GM19463 (cell line): ENCODE measurements at regions not wholly inside any gene's neighbourhood (a gene's known extent, or its start where the extent isn't known, plus 50 kb on each side); places are given as distances from the start of the nearest gene placed in this dataset.

Source experiments
- ATAC-seq: cut with Tn5 transposase; IDR thresholded peaks from one replicate; pipeline ENCODE4 v1.9.1; 2021; ENCODE audit warnings: mild to moderate bottlenecking, moderate library complexity; ENCODE audit not compliant: unreplicated experiment

DNA sequence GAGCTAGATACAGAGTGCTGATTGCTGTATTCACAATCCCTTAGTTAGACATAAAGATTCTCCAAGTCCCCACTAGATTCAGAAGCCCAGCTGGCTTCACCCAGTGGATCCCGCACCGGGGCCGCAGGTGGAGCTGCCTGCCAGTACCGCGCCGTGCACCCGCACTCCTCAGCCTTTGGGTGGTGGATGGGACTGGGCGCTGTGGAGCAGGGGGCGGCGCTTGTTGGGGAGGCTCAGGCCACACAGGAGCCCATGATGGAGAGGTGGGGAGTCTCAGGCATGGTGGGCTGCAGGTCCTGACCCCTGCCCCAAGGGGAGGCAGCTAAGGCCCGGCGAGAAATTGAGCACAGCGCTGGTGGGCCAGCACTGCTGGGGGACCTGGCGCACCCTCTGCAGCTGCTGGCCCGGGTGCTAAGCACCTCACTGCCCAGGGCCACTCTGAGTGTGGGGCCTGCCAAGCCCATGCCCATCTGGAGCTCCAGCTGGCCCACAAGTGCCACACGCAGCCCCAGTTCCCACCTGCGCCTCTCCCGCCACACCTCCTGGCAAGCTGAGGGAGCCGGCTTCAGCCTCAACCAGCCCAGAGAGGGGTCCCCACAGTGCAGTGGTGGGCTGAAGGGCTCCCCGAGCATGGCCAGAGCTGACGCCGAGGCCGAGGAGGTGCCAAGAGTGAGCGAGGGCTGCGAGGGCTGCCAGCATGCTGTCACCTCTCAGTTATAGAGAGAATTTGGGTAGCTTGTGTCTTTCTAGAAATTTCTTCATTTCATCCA, 417.6 kb downstream of the METTL15 start:
- no peak for ATAC-seq

DNA sequence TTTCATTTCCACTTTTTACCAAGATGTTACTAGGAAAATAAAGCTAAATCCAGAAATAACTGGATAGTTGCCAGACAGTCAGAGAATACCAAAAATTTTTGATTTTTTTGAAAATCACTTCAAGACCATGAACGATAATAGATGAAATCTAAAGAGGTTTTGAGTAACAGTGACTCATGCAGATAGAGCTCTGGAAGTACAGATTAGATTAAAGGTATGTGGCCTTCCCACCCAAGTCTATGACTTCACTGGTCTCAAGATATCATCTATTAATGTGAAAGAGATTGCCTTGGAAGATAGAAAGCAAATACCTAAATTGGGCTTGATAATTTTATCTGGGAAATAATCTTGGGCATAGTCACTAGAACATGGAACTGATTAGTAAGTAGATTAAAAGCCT, 415.9 kb downstream of the METTL15 start:
- no peak for ATAC-seq

DNA sequence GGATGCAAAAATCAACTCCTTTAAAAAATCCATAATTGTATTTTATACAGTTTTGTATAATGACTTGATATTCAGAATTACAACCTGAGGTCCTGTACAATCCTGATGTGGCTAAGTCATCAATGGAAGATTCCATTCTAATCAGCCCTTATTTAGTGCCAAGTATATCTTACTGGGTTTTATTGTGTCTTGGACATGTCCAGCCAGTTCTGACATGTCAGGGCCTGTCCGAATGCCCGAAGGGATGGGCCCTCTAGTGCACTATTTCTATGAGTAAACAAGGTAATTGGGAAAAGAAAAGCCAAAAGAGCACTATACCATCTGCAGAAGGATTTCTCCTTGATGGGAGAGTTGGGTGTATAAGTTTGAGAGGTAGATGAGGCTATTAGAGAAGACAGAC, 412.9 kb downstream of the METTL15 start:
- no peak for ATAC-seq

DNA sequence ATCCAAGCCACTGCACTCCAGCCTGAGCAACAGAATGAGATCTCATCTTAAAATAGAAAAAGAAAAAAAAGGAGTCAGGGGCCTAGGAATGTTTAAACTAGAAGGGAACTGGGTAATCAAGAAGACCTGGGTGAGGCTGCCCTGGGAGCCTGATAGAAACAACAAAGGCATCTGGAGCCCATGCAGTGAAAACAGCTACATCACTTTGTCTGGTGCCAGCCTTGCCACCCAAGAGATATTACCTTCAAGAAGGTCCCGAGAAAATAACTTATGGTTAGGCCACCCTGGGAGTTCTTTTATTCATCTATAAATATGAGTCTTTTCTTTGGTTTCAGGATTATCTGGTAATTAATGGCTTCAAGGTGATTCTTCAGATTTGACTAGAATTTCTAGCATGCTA, 412.1 kb downstream of the METTL15 start:
- no peak for ATAC-seq

DNA sequence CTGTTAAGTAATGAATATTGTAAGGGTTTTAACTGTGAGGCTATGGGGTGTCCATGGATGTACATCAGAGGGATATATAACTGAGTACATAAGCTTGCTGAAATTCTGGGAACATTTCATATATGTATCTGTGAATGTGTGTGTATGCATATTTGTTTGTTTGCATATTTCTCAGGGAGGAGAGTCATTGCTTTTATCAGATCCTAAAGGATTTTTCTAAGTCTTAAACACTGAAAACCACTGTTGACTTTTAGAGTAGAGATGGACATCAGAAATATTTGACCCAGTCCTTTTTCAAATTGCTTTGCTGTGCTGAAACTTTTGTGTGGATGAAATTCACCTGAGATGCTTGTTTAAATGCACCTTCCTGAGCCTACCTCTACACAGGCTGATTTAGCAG, 410.6 kb downstream of the METTL15 start:
- ATAC-seq = no peak

DNA sequence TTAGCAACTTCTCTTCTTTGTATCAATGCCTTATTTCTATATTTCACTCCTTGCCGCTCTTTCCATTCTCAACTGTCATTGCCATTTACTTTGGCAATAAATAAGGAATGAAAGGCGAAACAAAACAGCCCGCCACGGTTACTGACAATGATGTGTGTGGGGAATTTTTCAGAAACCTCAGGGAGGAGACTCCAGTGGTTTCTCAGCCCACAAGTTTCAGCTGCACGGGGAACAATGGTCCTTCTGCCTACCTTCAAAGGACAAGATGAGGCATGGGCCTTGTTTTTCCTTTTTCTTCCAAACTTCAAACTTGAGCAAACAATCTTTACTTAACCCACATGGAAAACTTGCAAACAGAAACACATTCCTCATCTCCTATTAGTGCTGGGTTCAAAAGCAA, 409.4 kb downstream of the METTL15 start:
- no peak for ATAC-seq

DNA sequence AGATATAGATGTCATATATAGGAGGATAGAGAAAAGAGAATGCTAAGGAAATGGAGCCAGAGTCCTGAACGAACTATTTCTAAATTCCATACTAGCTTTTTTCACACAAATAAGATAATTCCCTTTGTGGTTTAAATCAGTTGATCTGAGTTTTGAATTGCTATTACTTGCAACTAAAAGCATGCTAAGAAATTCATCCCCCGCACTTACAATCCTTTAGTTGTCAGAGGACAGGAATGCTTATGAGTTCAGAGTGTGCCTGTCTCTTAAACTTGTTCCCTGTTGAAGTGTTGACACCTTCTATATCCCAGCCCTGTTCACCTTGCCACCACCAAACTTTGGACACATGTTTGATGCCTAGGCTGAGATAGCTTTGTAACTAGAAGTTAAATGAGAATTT, 406.2 kb downstream of the METTL15 start:
- no peak for ATAC-seq

DNA sequence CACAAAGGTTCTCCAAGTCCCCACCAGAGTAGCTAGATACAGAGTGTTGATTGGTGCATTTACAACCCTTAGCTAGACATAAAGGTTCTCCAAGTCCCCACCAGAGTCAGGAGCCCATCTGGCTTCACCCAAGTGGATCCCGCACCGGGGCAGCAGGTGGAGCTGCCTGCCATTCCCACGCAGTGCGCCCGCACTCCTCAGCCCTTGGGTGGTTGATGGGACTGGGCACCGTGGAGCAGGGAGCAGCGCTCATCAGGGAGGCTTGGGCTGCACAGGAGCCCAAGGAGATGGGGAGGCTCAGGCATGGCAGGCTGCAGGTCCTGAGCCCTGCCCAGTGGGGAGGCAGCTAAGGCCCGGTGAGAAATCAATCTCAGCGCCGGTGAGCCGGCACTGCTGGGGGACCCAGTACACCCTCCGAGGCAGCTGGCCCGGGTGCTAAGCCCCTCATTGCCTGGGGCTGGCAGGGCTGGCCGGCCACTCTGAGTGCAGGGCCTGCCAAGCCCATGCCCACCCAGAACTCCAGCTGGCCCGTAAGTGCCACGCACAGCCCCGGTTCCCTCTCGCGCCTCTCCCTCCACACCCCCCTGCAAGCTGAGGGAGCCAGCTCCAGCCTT, 404.1 kb downstream of the METTL15 start:
- ATAC-seq = no peak

DNA sequence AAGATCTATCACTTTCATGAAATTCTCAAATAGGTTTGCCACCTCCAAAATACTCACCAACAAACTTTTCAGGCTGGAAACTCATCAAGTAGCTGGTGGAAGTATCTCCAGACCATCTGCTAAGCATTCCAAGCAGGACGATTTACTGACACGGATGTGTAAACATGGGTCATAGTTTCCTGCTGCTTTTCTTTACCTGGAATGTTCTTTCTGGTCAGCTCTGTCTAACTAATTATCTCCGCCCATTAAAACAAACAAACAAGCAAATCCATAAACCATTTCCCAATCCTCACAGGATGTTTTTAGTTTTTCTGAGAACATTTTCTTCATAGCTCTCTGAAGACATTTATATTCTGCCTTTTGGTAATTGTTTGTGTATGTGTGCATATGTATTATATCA, 397.0 kb downstream of the METTL15 start:
- no peak for ATAC-seq

DNA sequence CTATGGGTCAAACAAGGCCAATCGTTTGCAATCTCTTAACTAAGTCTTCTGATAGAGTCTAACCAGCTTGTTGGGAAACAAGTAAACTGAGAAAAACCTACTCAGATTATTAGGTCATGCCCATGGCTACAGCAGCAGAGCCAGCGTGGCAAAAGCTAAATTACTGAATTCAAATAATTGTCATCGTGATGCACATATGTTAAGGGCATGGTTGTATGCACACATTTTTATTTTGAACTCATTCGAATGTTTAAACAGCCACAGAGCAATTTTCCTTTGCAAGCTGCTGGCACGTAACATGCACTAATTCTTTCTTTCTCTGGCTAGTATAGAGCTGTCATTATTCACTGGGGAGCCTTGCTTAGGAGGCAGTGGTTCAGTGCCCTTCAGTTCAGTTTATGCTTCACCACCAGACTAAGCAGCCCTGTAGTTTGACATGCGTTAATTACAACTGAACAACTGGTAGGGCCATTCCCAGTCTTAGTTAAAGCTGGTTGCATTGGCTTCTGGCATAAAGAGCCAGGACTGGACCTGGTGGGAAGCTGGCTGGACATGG, 396.4 kb downstream of the METTL15 start:
- ATAC-seq = no peak

DNA sequence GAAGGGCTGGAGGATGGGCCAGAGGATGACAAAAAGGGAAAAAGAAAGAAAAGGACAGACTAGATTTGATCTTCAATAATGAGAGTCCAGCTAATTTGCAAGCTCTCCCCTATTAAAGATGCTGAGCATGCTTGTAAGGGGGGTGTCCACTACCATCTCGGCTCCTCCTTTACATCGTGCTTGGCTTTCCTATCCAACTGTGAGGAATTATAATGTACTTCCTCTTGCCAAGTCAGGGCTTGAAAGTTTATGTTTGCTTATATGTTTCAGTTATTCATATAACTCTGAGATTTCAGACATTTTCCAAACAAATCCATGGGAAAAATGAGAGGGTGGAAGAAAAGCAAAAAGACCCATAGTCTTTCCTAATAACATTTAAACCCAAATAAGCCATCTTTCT, 387.1 kb downstream of the METTL15 start:
- no peak for ATAC-seq

DNA sequence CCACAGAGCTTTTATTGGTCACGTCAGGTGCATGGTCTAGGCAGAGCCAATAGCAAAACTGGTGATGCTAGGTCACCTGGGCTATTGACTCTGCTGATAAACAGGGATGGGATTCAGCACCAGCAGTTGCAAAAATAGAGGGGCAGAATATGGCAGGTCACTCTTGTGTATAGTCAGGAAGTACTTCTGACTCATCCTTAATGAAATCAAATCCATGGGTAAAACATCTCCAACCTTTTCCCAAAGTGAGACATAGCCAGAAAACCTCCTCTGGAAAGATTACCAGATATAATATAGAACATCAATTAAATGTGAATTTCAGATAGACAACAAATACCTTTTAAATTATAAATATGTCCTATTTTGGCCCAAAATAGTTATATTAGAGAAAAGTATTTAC, 383.2 kb downstream of the METTL15 start:
- ATAC-seq = no peak

DNA sequence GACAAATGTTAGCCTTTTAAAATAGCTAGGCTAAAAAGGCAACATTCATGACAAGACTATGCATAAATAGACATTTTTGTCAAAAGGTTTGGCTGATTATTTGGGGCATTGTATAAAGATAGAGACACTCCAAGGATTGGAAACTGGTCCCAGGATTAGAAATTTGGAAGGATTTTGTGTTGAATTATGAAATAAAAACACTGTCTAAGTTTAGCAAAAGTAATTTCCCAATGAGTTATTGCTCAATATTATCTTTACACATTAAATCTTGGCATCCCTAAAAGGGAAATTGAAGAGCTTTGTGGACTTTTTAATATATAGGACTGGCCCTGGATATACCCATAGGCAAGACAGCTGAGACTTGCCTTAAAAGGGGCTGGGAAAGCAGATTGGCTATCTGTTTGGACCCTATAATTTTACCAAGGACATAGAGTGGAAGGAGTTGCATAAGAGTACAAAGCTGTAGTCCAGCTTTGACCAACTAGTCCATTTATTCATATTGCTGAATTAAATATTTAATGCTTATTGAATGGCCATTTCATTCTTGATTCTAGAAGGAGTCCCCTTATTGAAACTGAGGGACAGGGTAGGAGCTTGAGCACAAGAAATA, 382.7 kb downstream of the METTL15 start:
- no peak for ATAC-seq

DNA sequence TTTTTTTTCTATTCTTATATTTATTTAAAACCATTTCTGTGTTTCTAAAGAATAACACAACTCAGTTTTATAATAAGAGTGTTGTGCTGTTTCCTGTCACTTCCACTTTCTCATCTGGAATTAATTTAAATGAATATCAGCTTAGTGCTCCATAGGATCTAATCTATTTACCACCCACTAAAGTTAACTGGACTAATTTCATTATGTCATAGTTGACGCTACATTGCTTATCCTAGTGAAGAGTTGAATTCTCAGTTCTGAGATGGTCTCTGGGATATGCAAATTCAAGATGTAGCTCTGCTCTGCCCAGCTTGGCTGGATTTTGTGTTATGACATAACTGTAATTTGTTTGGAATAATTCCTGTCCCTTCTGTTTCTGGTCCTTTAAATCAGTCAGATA, 380.1 kb downstream of the METTL15 start:
- ATAC-seq = no peak

DNA sequence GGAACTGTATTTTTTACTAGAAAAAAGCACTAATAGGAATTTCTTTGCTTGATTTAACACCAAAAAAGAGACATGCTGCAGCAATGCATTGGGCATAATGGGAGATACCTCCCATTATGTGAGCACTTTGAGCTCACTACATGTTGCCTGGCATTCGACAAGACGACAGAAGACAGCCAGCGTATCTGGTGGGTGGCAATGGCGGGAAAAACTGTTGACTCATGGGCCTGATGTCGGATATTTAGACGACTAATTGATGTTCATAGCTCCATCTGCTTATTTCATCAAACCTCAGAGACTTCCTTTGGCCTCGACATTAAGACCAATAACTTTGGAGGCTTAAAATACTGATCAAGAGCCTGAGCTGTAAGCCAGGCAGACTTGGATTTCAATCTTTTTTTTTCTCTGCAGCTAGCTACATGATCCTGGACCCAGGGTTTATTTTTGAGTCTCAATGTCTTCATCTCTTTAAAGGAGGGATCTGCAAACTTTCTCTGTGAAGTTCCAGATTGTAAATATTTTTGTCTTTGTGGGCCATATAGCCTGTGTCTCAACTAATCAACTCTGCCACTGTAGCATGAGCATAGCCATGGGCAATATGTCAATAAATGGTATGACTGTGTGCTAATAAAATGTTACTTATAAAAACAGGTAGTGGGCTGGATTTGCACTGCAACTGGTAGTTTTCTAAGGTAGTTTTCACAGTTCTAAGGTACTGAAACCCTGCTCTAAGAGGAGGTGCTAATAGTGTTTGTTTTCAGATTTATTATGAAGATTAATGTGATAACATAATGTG, 375.1 kb downstream of the METTL15 start:
- ATAC-seq = no peak

DNA sequence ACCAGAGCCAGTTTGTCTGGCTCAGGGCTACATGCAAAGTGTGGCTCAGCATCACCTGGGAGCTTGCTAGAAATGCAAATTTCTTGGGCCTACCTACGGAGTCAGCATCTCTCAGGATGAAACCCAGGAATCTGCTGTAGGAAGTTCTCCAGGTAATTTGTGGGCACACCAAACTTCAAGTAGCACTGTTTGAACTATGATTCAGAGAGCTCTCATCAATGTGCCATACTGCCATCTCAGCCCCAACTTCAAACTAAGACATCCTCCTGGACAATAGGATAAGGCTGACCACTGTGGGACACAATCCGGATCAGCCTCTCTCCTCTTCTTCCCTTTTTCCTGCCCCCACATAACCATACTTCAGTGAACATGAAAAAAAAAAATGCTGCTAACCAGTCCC, 374.5 kb downstream of the METTL15 start:
- ATAC-seq = no peak

DNA sequence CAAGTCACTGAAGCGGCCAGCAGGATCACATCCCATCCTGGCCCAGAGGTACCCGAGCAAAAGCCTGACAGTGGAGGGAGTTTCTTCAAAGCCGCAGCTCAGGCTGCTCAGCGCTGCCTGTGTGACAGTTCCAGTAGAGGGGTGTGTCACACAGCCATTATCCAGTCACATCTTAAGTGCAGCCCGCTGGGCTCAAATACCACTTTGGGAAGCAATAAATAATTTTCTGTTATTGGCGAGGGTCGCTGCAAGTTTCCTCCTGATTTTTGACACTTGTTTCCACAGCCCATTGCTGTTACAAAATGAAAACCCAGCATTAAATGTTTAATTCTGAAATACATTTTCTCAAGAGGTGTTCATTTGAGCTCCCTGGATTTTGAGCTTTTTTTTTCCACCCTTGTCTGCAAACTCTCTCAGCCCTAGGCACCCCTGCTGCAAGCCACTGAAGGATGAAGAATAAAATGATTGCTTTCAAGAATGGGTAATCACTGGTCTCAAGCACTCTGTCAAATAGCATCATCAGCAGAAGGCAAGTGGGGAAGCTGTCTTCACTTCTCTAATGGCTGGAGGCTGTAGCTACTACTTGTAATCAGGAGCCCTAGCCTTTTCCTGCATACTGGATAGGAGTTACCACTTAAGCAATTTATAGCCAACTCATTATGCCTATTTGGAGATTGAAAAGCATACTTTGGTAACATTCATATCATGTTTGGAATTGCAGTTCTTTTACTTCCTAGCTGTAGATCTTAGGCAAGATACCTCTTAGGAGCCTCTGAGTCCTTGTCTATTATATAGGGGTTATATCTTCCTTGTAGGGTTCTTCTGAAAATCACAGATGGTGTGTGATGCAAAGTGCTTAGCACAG, 373.7 kb downstream of the METTL15 start:
- no peak for ATAC-seq

DNA sequence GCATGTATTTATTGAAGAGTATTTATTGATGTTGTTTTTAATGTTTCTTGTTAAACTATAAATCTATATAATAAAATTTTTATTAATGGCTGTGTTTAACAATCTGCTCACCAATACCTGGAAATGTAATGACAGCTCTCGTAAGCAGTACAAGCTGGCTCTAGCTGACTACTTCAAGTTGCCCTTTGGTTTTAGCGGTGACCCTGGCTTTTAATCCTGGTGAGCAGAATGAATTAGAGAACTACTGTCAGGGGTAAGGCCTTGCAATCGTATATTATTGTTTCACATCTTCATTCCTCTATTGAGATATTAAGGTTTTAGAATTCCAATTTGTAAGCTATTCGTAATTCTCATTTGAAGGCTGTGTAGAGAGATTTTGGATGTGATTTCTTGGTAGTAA, 372.2 kb downstream of the METTL15 start:
- no peak for ATAC-seq

DNA sequence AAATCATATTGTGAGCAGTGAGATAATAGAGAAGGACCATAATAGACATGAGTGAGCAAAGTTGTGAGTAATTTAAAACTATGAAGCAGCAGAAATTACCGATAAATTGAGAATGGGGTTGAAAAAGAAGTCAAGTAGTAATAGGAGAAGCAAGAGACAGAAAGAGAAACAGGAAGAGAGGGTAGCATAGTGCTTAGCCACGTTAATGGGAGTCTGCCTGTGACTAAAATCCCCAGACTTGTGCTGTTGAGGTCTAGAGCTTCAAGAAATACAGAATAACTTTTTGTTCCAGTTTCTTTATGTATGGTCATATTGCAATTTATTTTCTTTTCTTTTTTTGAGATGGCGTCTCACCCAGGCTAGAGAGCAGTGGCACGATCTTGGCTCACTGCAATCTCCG, 368.7 kb downstream of the METTL15 start:
- ATAC-seq = no peak

DNA sequence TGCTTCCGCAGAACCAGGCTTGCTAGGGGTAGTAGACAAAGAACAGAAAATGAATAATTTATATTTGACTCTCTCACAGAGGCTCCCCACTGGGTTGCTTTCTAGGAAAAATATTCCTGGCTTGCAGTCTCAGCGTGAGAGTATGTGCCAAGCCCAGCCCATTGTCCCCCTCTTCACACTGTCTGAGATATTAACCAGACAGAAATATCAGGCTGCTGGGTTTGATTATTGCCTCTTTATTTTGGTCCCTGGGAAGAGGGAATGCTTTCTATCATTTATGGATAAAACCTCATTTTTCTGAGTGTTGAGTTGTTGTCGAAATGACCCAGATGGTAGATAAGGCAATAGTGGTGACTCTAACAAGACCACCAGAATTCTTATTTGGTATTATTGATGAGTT, 367.9 kb downstream of the METTL15 start:
- no peak for ATAC-seq
